Osteocyte (in vitro differentiated cells): ENCODE measurements at regions not wholly inside any gene's neighbourhood (a gene's known extent, or its start where the extent isn't known, plus 50 kb on each side); places are given as distances from the start of the nearest gene placed in this dataset.

Source experiments
- DNase-seq: peaks from one replicate; pipeline ENCODE4 v3.0.0; 2021; ENCODE audit warnings: mixed read lengths; ENCODE audit not compliant: unreplicated experiment; ENCODE audit errors: extremely low spot score
- H3K27ac Mint-ChIP-seq: one replicate; pipeline ENCODE4 v1.8.0; 2021; ENCODE audit warnings: mild to moderate bottlenecking, mixed read lengths; ENCODE audit not compliant: unreplicated experiment
- H3K27me3 Mint-ChIP-seq: one replicate; pipeline ENCODE4 v1.8.0; 2021; ENCODE audit warnings: mixed read lengths; ENCODE audit not compliant: unreplicated experiment
- H3K36me3 Mint-ChIP-seq: one replicate; pipeline ENCODE4 v1.8.0; 2021; ENCODE audit warnings: mixed read lengths; ENCODE audit not compliant: unreplicated experiment
- H3K4me1 Mint-ChIP-seq: one replicate; pipeline ENCODE4 v1.8.0; 2021; ENCODE audit warnings: mixed read lengths; ENCODE audit not compliant: unreplicated experiment
- H3K4me3 Mint-ChIP-seq: one replicate; pipeline ENCODE4 v1.8.0; 2021; ENCODE audit warnings: mild to moderate bottlenecking, moderate library complexity, mixed read lengths; ENCODE audit not compliant: unreplicated experiment
- H3K9me3 Mint-ChIP-seq: one replicate; pipeline ENCODE4 v1.8.0; 2021; ENCODE audit warnings: mixed read lengths; ENCODE audit not compliant: unreplicated experiment
- TF ChIP-seq, protein P1 (sequence below): fragments of 200-600 bp; sonication (generic); IDR thresholded peaks from 2 replicates; pipeline ENCODE4 v1.5.0; 2021; ENCODE audit warnings: antibody characterized with exemption, mild to moderate bottlenecking, moderate library complexity

DNA sequence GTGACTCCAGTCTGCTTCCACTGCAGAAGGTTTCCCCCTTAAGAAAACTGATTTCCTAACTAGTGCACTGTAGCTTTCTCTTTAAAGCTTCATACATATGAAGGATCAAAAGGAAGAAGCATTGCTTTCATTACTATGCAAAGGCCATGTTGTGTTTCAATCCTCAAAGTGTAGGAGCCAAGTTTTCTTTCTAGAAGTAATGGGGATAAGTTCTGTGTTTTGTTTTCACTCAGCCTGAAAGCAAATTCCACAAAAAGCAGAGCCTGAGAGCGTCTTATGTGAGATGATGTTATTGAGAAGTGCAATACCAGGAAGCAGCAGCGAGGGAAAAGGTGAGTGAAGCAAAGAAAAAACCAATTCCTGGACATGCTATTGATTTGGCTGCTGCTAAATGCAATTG lies 99.7 kb downstream of the GMNC start:
- no peaks in the 10 kb centered on the region for H3K9me3 Mint-ChIP-seq
- no peak for DNase-seq

GRCh38 chr3:190747571-190747970 lies 114.9 kb downstream of the GMNC start:
- Mint-ChIP-seq H3K9me3 (no peaks in the 10 kb centered on the region), H3K36me3 (no peaks in the 10 kb centered on the region), H3K4me1 (peaks cover 7% of the 10 kb centered on the region), H3K4me3 (no peak overlapping the region), H3K27me3 (peaks cover 8% of the 10 kb centered on the region), H3K27ac (no peak overlapping the region)
- DNase-seq, result no peak
- TF ChIP-seq, protein P1, sequence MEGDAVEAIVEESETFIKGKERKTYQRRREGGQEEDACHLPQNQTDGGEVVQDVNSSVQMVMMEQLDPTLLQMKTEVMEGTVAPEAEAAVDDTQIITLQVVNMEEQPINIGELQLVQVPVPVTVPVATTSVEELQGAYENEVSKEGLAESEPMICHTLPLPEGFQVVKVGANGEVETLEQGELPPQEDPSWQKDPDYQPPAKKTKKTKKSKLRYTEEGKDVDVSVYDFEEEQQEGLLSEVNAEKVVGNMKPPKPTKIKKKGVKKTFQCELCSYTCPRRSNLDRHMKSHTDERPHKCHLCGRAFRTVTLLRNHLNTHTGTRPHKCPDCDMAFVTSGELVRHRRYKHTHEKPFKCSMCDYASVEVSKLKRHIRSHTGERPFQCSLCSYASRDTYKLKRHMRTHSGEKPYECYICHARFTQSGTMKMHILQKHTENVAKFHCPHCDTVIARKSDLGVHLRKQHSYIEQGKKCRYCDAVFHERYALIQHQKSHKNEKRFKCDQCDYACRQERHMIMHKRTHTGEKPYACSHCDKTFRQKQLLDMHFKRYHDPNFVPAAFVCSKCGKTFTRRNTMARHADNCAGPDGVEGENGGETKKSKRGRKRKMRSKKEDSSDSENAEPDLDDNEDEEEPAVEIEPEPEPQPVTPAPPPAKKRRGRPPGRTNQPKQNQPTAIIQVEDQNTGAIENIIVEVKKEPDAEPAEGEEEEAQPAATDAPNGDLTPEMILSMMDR, result no peak

More for the DNA sequence above, 99.7 kb downstream of the GMNC start:
- Mint-ChIP-seq H3K36me3 (no peaks in the 10 kb centered on the region), H3K27ac (no peak overlapping the region), H3K27me3 (peaks cover 42% of the 10 kb centered on the region), H3K4me3 (no peak overlapping the region), H3K4me1 (peaks cover 11% of the 10 kb centered on the region)
- TF ChIP-seq, protein P1, result no peak

GRCh38 chr3:190746986-190747385 lies 115.5 kb downstream of the GMNC start:
- TF ChIP-seq, protein P1, result no peak

GRCh38 chr3:190746531-190746930 lies 116.0 kb downstream of the GMNC start:
- no peaks in the 10 kb centered on the region for H3K36me3 Mint-ChIP-seq
- H3K27me3 Mint-ChIP-seq, result peaks cover 13% of the 10 kb centered on the region
- no peak for DNase-seq
- H3K27ac Mint-ChIP-seq, result peak overlapping the region; percentile 20
- H3K9me3 Mint-ChIP-seq, result no peaks in the 10 kb centered on the region
- peaks cover 7% of the 10 kb centered on the region for H3K4me1 Mint-ChIP-seq
- H3K4me3 Mint-ChIP-seq, result no peak overlapping the region
- TF ChIP-seq, protein P1, result no peak

More at GRCh38 chr3:190746986-190747385, 115.5 kb downstream of the GMNC start:
- no peak for DNase-seq
- H3K4me3 Mint-ChIP-seq, result no peak overlapping the region
- no peaks in the 10 kb centered on the region for H3K9me3 Mint-ChIP-seq
- peaks cover 7% of the 10 kb centered on the region for H3K4me1 Mint-ChIP-seq
- H3K27me3 Mint-ChIP-seq, result peaks cover 8% of the 10 kb centered on the region
- peak overlapping the region; percentile 20 for H3K27ac Mint-ChIP-seq
- no peaks in the 10 kb centered on the region for H3K36me3 Mint-ChIP-seq

GRCh38 chr3:190741788-190742187 lies 120.7 kb downstream of the GMNC start:
- H3K27me3 Mint-ChIP-seq, result peaks cover 17% of the 10 kb centered on the region
- DNase-seq, result no peak
- no peaks in the 10 kb centered on the region for H3K36me3 Mint-ChIP-seq
- no peak overlapping the region for H3K27ac Mint-ChIP-seq
- H3K9me3 Mint-ChIP-seq, result no peaks in the 10 kb centered on the region
- TF ChIP-seq, protein P1, result no peak
- H3K4me1 Mint-ChIP-seq, result peaks cover 1% of the 10 kb centered on the region
- H3K4me3 Mint-ChIP-seq, result no peak overlapping the region
